HuH-7.5 (cell line): ENCODE measurements at regions not wholly inside any gene's neighbourhood (a gene's known extent, or its start where the extent isn't known, plus 50 kb on each side); places are given as distances from the start of the nearest gene placed in this dataset.

Source experiments
- DNase-seq: peaks from one replicate; pipeline ENCODE4 v3.0.0; 2011; ENCODE audit warnings: low spot score

- DNase-seq, result no peak
These were observed 333.2 kb downstream of the RPS24 start for GRCh38 chr10:78366663-78367411.

- DNase-seq, result no peak
These were observed 334.1 kb downstream of the RPS24 start for GRCh38 chr10:78367751-78368150.

GRCh38 chr10:78371136-78371535 lies 337.5 kb downstream of the RPS24 start:
- DNase-seq, result no peak

- DNase-seq, result no peak
These were observed 339.1 kb downstream of the RPS24 start for GRCh38 chr10:78372806-78373205.

GRCh38 chr10:78374331-78375028 lies 340.8 kb downstream of the RPS24 start:
- no peak for DNase-seq

- DNase-seq, result no peak
These were observed 342.5 kb downstream of the RPS24 start for GRCh38 chr10:78375854-78376785.

GRCh38 chr10:78377356-78377755 lies 343.7 kb downstream of the RPS24 start:
- no peak for DNase-seq

GRCh38 chr10:78378192-78378591 lies 344.5 kb downstream of the RPS24 start:
- no peak for DNase-seq

- DNase-seq, result no peak
These were observed 347.4 kb downstream of the RPS24 start for GRCh38 chr10:78381107-78381506.

- no peak for DNase-seq
These were observed 348.4 kb downstream of the RPS24 start for GRCh38 chr10:78382047-78382446.

GRCh38 chr10:78382772-78383171 lies 349.1 kb downstream of the RPS24 start:
- DNase-seq, result no peak

GRCh38 chr10:78383378-78384048 lies 349.9 kb downstream of the RPS24 start:
- no peak for DNase-seq

- no peak for DNase-seq
These were observed 350.4 kb downstream of the RPS24 start for GRCh38 chr10:78384049-78384431.

- no peak for DNase-seq
These were observed 351.9 kb downstream of the RPS24 start for GRCh38 chr10:78385599-78385998.

GRCh38 chr10:78386509-78386908 lies 352.8 kb downstream of the RPS24 start:
- DNase-seq, result no peak

- no peak for DNase-seq
These were observed 354.8 kb downstream of the RPS24 start for GRCh38 chr10:78388331-78389050.

GRCh38 chr10:78389419-78389818 lies 355.8 kb downstream of the RPS24 start:
- no peak for DNase-seq

GRCh38 chr10:78390051-78390450 lies 356.4 kb downstream of the RPS24 start:
- DNase-seq, result no peak

- DNase-seq, result no peak
These were observed 357.2 kb downstream of the RPS24 start for GRCh38 chr10:78390817-78391216.

GRCh38 chr10:78391585-78391984 lies 357.9 kb downstream of the RPS24 start:
- DNase-seq, result no peak

- no peak for DNase-seq
These were observed 358.5 kb downstream of the RPS24 start for GRCh38 chr10:78392197-78392596.
